A673 (cell line): ENCODE measurements at regions not wholly inside any gene's neighbourhood (a gene's known extent, or its start where the extent isn't known, plus 50 kb on each side); places are given as distances from the start of the nearest gene placed in this dataset.

Source experiments
- BruUV-seq: library from RNA; stranded (reverse); fragments of 400-500 nt; replicated peaks from 2 replicates; lab custom pipeline; 2021; lab: Mats Ljungman, UMichigan
- CTCF ChIA-PET: fragments of 300-600 bp; sonication (Branson Sonifier 250); formaldehyde crosslinking; loops from one replicate; lab custom pipeline; 2022; ENCODE audit warnings: antibody characterized with exemption; lab: Charles Lee
- POLR2A ChIA-PET: fragments of 300-600 bp; sonication (Branson Sonifier 250); formaldehyde crosslinking; loops from one replicate; lab custom pipeline; 2022; ENCODE audit warnings: antibody characterized with exemption; ENCODE audit not compliant: low non-redundant PET; lab: Charles Lee
- DNase-seq: peaks from one replicate; pipeline ENCODE4 v3.0.0-alpha.2; 2015; ENCODE audit warnings: low spot score
- H3K27ac ChIP-seq: fragments of 200-600 bp; sonication (generic); 2 replicates; pipeline ENCODE4 v1.5.1; 2016; ENCODE audit warnings: mixed run types, low read depth, mild to moderate bottlenecking, mixed read lengths, antibody characterized with exemption, low read length; ENCODE audit not compliant: poor library complexity, severe bottlenecking
- H3K27me3 ChIP-seq: fragments of 200-600 bp; sonication (generic); replicated peaks from 2 replicates; pipeline ENCODE4 v1.6.1; 2017; ENCODE audit warnings: mixed run types, low read depth, mild to moderate bottlenecking, mixed read lengths, antibody characterized with exemption, low read length; ENCODE audit not compliant: insufficient read depth, poor library complexity
- H3K36me3 ChIP-seq: fragments of 200-600 bp; sonication (generic); 2 replicates; pipeline ENCODE4 v1.6.1; 2016; ENCODE audit warnings: mixed run types, mild to moderate bottlenecking, mixed read lengths, antibody characterized with exemption, low read length; ENCODE audit not compliant: insufficient read depth, poor library complexity, severe bottlenecking
- H3K4me1 ChIP-seq: fragments of 200-600 bp; sonication (generic); 2 replicates; pipeline ENCODE4 v1.6.1; 2017; ENCODE audit warnings: mixed run types, mild to moderate bottlenecking, mixed read lengths, antibody characterized with exemption, low read length; ENCODE audit not compliant: insufficient read depth, poor library complexity, severe bottlenecking
- H3K4me3 ChIP-seq: fragments of 200-600 bp; sonication (generic); 2 replicates; pipeline ENCODE4 v1.5.1; 2016; ENCODE audit warnings: low read depth, mixed run types, mild to moderate bottlenecking, mixed read lengths, low read length; ENCODE audit not compliant: poor library complexity, severe bottlenecking
- H3K9me3 ChIP-seq: fragments of 200-600 bp; sonication (generic); 2 replicates; pipeline ENCODE4 v1.6.1; 2016; ENCODE audit warnings: mixed run types, low read depth, mild to moderate bottlenecking, mixed read lengths, antibody characterized with exemption, low read length; ENCODE audit not compliant: poor library complexity, severe bottlenecking
- EZH2 ChIP-seq: fragments of 200-600 bp; sonication (generic); IDR thresholded peaks from 2 replicates; pipeline ENCODE4 v1.6.1; 2017; ENCODE audit warnings: borderline replicate concordance, low read depth, mild to moderate bottlenecking, mixed read lengths, antibody characterized with exemption, low read length; ENCODE audit not compliant: poor library complexity, severe bottlenecking
- intact Hi-C: fragments of 100-400 bp; cut with micrococcal nuclease; formaldehyde crosslinking; loops from one replicate; pipeline ENCODE4 v1.10.0; 2022; ENCODE audit not compliant: unreplicated experiment
- TF ChIP-seq, protein P1 (sequence below): fragments of 300-800, 200-600 bp; sonication (generic); conservative IDR thresholded peaks from 2 replicates; pipeline ENCODE4 v1.5.1; 2017; ENCODE audit warnings: low read depth, mild to moderate bottlenecking, antibody characterized with exemption, low read length, moderate library complexity, mixed read lengths

- Histone ChIP-seq H3K27ac (no peak overlapping the region), H3K4me3 (no peak overlapping the region), H3K9me3 (no peaks in the 10 kb centered on the region), H3K4me1 (no peaks in the 10 kb centered on the region), H3K27me3 (no peaks in the 10 kb centered on the region), H3K36me3 (no peaks in the 10 kb centered on the region)
- DNase-seq, result no peak
- intact Hi-C loops, result loop anchor here (5.0 kb wide), 1 partner anchor 100 kb away; no protein-coding TSS in a partner anchor
- ChIA-PET POLR2A (no interaction called here), CTCF (no interaction called here)
- no peak for TF ChIP-seq EZH2
- BruUV-seq, result no TSS peak
Observed at GRCh38 chr4:128452415-128452814, 164.8 kb upstream of the PGRMC2 start.

DNA sequence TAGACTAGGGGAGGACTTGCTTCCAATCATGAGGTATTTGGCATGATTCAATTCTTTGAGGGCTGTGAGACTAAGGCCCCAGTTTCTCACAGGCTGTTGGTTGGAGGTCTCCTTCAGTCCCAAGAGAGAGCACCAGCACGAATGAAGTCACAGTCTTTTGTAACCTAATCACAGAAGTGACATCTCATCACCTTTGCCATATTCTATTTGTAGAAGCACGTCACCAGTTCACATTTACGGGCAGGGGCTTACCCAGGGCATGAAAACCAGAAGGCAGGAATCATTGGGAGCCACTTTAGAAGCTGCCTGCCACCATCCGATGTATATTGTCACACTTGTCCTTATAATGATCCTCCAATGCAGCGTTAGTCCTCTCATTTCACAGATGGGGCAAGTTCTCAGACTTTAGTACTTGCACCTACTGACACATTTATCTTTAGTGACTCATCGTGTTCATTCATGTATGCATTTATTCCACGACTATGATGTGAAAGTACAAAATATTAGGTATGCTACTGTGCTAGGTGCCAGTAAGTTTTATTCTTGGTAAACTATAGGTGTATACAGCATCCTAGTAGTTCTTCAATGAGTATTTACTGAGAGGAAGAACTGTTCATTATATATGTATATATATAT, 163.8 kb upstream of the PGRMC2 start:
- TF ChIP-seq EZH2, result no peak
- TF ChIP-seq, protein P1, sequence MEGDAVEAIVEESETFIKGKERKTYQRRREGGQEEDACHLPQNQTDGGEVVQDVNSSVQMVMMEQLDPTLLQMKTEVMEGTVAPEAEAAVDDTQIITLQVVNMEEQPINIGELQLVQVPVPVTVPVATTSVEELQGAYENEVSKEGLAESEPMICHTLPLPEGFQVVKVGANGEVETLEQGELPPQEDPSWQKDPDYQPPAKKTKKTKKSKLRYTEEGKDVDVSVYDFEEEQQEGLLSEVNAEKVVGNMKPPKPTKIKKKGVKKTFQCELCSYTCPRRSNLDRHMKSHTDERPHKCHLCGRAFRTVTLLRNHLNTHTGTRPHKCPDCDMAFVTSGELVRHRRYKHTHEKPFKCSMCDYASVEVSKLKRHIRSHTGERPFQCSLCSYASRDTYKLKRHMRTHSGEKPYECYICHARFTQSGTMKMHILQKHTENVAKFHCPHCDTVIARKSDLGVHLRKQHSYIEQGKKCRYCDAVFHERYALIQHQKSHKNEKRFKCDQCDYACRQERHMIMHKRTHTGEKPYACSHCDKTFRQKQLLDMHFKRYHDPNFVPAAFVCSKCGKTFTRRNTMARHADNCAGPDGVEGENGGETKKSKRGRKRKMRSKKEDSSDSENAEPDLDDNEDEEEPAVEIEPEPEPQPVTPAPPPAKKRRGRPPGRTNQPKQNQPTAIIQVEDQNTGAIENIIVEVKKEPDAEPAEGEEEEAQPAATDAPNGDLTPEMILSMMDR, result no peak
- no TSS peak for BruUV-seq

DNA sequence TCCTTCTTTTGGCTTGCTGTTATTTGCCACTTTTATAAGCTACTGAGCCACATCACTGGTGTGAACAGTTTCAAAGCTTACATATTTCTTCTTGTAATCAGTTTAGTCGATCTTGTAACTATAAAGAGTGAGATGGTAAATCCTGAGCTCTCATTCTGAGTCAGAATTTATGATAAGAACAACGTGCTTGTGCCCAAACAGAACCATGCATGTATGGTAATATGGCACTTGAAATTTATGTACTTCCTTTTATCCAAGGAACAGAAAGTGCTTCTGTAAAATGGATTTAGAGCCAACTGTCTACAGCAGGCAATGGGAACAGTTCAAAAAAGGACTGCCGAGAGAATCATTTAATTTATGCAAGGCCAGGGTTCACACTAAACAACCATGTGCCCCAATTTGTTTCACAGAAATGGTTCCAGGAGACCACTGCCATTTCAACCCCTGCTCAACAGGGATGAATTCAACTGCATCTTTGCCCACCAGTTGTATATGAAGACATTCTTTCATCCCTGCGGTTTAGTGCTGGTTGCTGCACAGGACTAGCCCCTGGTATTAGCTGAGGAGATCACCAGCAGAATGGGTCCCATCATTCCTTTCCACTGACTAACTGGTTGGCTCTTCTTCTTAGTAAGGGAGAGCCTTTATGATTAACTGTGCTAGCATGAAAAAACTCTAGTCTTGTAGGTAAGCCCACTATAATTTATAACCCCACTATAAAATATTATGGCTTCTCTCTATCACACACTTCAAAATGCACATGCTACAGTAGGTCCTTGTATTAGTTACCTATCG, 162.9 kb upstream of the PGRMC2 start:
- intact Hi-C loops, result loop anchor here (5.0 kb wide), 1 partner anchor 102 kb away; no protein-coding TSS in a partner anchor
- no peaks in the 10 kb centered on the region for H3K27me3 ChIP-seq
- TF ChIP-seq, protein P1, result no peak
- TF ChIP-seq EZH2, result no peak
- no peaks in the 10 kb centered on the region for H3K9me3 ChIP-seq
- POLR2A ChIA-PET, result no interaction called here
- no TSS peak for BruUV-seq
- no peak overlapping the region for H3K4me3 ChIP-seq
- H3K36me3 ChIP-seq, result no peaks in the 10 kb centered on the region
- DNase-seq, result no peak
- no peaks in the 10 kb centered on the region for H3K4me1 ChIP-seq
- H3K27ac ChIP-seq, result no peak overlapping the region
- CTCF ChIA-PET, result no interaction called here

More for the DNA sequence above, 163.8 kb upstream of the PGRMC2 start:
- intact Hi-C loops, result loop anchor here (5.0 kb wide), 1 partner anchor 101 kb away; no protein-coding TSS in a partner anchor
- no peaks in the 10 kb centered on the region for H3K27me3 ChIP-seq
- no peak overlapping the region for H3K4me3 ChIP-seq
- H3K4me1 ChIP-seq, result no peaks in the 10 kb centered on the region
- ChIA-PET CTCF (interaction anchor here (0.6 kb wide), 1 partner anchor 10 kb away, joined by 5 read pairs; no protein-coding TSS in a partner anchor), POLR2A (no interaction called here)
- DNase-seq, result no peak
- no peak overlapping the region for H3K27ac ChIP-seq
- H3K36me3 ChIP-seq, result no peaks in the 10 kb centered on the region
- no peaks in the 10 kb centered on the region for H3K9me3 ChIP-seq
